HG03060 (cell line): ENCODE measurements at regions not wholly inside any gene's neighbourhood (a gene's known extent, or its start where the extent isn't known, plus 50 kb on each side); places are given as distances from the start of the nearest gene placed in this dataset.
"Not testable (repeated sequence)": the region's sequence is repeated elsewhere in the genome, so short reads cannot be mapped to it uniquely, and the experiment has no call there.

Source experiments
- ATAC-seq: cut with Tn5 transposase; IDR thresholded peaks from one replicate; pipeline ENCODE4 v1.9.1; 2021; ENCODE audit warnings: low read depth, moderate number of reproducible peaks; ENCODE audit not compliant: unreplicated experiment

- ATAC-seq, result no peak
Measured at GRCh38 chr3:29164825-29165224, 116.0 kb upstream of the RBMS3 start.

GRCh38 chr3:29167180-29167579, 113.7 kb upstream of the RBMS3 start:
- ATAC-seq, result no peak

GRCh38 chr3:29168081-29168480, 112.8 kb upstream of the RBMS3 start:
- ATAC-seq, result no peak

- ATAC-seq, result no peak
Measured at GRCh38 chr3:29168696-29169095, 112.2 kb upstream of the RBMS3 start.

GRCh38 chr3:29169451-29169850, 111.4 kb upstream of the RBMS3 start:
- ATAC-seq, result no peak

GRCh38 chr3:29171043-29171990, 109.6 kb upstream of the RBMS3 start:
- ATAC-seq, result no peak

- ATAC-seq, result no peak
Measured at GRCh38 chr3:29176501-29176900, 104.4 kb upstream of the RBMS3 start.

GRCh38 chr3:29178809-29179793, 101.8 kb upstream of the RBMS3 start:
- ATAC-seq, result no peak

- peak; percentile 42 for ATAC-seq
Measured at GRCh38 chr3:29181149-29181780, 99.6 kb upstream of the RBMS3 start.

- no peak for ATAC-seq
Measured at GRCh38 chr3:29181872-29182271, 99.0 kb upstream of the RBMS3 start.

GRCh38 chr3:29182828-29183227, 98.0 kb upstream of the RBMS3 start:
- ATAC-seq, result not testable (repeated sequence)

GRCh38 chr3:29183346-29184087, 97.4 kb upstream of the RBMS3 start:
- no peak for ATAC-seq

- ATAC-seq, result no peak
Measured at GRCh38 chr3:29185706-29186105, 95.2 kb upstream of the RBMS3 start.

GRCh38 chr3:29186131-29186599, 94.7 kb upstream of the RBMS3 start:
- no peak for ATAC-seq

- ATAC-seq, result no peak
Measured at GRCh38 chr3:29186982-29187725, 93.7 kb upstream of the RBMS3 start.

- no peak for ATAC-seq
Measured at GRCh38 chr3:29189328-29189727, 91.5 kb upstream of the RBMS3 start.

GRCh38 chr3:29194139-29194538, 86.7 kb upstream of the RBMS3 start:
- no peak for ATAC-seq

- no peak for ATAC-seq
Measured at GRCh38 chr3:29195056-29195455, 85.8 kb upstream of the RBMS3 start.

GRCh38 chr3:29201604-29202003, 79.3 kb upstream of the RBMS3 start:
- ATAC-seq, result no peak
